DLD1 (cell line): ENCODE measurements at regions not wholly inside any gene's neighbourhood (a gene's known extent, or its start where the extent isn't known, plus 50 kb on each side); places are given as distances from the start of the nearest gene placed in this dataset.
"Not testable (repeated sequence)": the region's sequence is repeated elsewhere in the genome, so short reads cannot be mapped to it uniquely, and the experiment has no call there.

Experiments used
- in situ Hi-C: cut with HindIII; loops from 2 replicates; pipeline ENCODE4 v1.10.0; 2017; ENCODE audit warnings: low sequenced_read_pairs

- in situ Hi-C loops: no loop called here
These were observed 51.1 kb upstream of the JADE1 start for GRCh38 chr4:128758314-128758922.

DNA sequence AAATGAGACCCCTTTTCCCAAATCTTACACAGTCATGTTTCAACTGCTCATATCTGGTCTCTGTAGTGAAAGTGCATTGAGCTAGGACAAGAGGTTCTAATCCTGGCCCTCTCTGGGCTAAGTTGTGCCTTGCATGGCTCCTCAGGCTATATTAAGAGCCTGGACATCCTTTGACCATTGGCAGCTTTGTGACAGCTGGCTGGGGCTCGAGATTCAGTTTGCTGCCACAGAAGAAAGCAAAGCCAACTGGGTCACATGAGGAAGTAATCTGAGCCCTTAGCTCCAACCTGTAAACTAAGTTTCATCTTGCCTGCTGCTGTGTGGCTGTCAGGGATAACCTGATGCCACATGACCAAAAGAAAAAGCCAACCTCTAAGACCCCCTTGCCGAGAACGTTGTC is 51.8 kb upstream of the JADE1 start:
- in situ Hi-C loops: no loop called here

GRCh38 chr4:128751354-128751753 is 58.1 kb upstream of the JADE1 start:
- in situ Hi-C loops: no loop called here

GRCh38 chr4:128741748-128742147 is 67.8 kb upstream of the JADE1 start:
- in situ Hi-C loops: not testable (repeated sequence)

DNA sequence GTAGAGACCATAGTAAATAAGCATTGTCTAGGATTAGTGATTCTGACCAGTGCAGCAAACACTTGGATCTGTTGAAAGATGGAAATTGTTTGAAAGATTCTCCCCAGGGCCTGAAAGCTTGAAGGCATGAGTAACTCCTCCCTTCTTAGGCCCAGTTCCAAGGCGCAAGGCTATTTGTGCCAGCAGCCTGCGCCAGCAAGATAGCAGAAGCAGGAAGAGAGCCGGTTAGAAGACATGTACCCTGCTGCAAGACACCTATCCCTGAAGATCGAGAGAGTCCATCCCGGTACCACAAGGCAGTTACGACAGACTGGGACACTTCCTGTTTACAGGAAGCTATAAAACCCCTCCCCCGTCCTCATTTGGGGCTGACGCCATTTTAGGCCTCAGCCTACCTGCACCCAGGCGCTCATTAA is 72.4 kb upstream of the JADE1 start:
- in situ Hi-C loops: no loop called here

- in situ Hi-C loops: no loop called here
These were observed 73.8 kb upstream of the JADE1 start for GRCh38 chr4:128735714-128736113.

GRCh38 chr4:128728190-128728589 is 81.3 kb upstream of the JADE1 start:
- in situ Hi-C loops: no loop called here

DNA sequence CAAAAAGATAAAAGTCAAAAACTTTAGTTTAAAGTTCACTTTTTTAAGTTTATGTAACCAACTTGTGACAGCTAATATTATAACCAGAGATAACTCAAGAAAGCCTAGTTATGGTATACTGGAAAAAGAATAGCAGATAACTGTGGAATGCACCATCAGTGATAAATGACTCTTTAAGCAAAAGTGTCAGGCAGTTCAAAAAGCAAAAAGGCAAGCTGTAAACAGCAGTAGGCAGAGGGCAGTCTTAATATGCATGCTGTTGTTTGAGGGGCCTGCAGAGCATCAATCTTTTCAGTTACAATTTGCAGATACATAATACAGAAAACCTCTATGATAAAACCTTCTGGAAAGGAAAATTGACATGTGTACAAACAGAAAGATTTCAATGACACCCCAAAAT is 81.8 kb upstream of the JADE1 start:
- in situ Hi-C loops: no loop called here

- in situ Hi-C loops: no loop called here
These were observed 84.0 kb upstream of the JADE1 start for GRCh38 chr4:128725405-128726055.

DNA sequence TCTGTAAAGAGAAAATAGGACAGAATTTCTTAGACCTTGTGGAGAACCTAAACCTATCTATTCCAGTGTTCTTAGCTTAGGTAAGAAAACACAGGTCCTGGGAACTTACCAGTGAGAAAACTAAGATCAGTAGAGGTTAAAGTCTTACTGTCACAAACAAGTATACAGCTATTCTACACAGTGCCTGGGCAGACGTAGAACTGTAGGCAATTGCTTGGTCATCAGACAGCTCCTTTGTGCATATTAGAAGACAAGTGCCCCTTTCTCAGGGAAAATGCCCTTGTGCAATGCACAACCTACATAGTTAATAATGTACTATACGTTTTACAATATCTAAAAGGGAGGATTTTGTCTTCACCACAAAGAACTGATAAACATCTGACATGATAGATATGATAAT is 86.6 kb upstream of the JADE1 start:
- in situ Hi-C loops: no loop called here

DNA sequence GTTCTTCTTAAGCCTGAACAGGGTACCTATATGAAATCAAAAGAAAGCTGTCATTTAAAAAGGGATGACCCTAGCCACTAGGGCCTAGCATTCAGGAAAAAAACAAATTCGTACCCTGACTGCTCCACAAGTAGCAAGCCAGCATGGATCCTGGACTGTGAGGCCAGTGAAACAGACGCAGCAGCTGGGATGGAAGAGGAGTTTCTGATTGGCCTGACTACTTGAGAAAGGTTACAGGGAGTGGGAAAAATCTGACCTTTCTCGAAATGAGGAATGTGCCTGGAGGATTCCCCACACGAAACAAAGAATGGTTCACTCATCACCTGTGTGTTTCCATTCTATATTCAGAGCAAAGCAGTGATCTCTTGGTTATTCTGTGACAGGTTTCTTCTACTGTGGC is 87.6 kb upstream of the JADE1 start:
- in situ Hi-C loops: no loop called here

- in situ Hi-C loops: no loop called here
These were observed 89.2 kb upstream of the JADE1 start for GRCh38 chr4:128720270-128720669.

DNA sequence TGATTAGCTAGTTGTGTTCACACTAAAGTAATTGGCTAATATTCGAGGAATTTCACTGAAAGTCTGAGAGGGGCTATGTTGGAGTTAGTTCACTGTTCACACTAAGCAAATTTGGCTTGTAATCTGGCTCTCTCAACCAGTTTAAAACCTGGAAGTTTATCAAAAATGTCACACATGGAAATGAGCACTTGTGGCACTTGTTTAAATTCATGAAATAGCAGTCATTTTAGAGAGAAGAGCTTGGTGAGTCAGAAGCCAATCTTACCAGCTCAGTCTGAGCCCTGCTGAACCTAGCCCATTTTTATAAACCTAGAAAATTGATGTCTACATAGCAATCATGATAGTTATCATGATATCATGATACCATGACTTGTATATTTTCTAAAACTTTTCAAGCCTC is 90.7 kb upstream of the JADE1 start:
- in situ Hi-C loops: no loop called here

GRCh38 chr4:128716338-128716737 is 93.2 kb upstream of the JADE1 start:
- in situ Hi-C loops: no loop called here

GRCh38 chr4:128715616-128716015 is 93.9 kb upstream of the JADE1 start:
- in situ Hi-C loops: no loop called here

DNA sequence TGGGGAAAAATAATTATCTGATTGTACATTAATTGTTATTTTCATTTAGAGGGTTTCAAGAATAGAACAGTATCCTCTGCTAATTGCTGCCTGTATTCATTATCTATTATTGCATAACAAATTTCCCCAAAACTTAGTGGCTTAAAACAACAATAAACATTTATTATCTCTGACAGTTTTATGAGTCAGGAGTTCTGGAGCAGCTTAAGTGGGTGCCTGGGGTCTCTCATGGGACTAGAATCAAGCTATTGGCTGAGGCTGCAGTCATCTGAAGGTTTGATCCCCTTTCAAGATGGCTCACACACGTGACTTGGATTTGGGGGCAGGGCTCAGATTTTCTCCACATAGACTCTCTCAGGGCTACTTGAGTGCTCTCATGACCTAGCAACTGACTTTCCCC is 98.1 kb upstream of the JADE1 start:
- in situ Hi-C loops: loop anchor here (5.0 kb wide), 1 partner anchor 56 kb away; no protein-coding TSS in a partner anchor

- in situ Hi-C loops: no loop called here
These were observed 100.2 kb upstream of the JADE1 start for GRCh38 chr4:128709268-128709667.

DNA sequence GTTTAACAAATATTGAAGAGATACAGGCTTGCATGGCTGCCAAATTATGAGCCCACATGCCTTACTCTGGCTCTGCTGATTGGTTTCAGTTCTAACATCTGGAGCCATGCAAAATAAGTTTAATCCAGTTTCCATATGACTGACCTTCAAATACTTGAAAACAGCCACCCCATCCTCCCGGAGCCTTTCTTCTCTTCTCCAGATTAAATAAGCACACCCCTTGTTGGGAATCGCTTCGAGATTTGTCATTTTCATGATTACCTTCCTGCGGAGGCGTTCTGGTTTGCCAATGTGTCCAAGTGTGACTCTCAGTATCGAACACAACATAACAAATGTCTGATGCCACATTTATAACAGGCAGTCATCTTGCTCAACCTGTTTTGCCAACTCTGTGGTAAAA is 101.6 kb upstream of the JADE1 start:
- in situ Hi-C loops: no loop called here

DNA sequence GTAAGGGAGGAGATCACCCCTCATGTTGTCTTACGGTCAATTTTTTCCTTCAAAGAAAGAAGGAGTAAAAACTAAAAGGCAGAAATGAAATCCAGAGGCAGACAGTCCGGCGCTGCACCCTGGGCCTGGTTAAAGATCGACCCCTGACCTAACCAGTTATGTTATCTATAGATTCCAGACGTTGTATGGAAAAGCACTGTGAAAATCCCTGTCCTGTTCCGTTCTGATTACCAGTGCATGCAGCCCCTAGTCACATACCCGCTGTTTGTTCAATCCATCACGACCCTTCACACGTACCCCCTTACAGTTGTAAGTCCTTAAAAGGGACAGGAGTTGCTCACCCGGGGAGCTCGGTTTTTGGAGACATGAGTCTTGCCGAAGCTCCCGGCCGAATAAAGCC is 105.6 kb upstream of the JADE1 start:
- in situ Hi-C loops: no loop called here

GRCh38 chr4:128700659-128701350 is 108.7 kb upstream of the JADE1 start:
- in situ Hi-C loops: no loop called here

GRCh38 chr4:128698386-128698785 is 111.1 kb upstream of the JADE1 start:
- in situ Hi-C loops: no loop called here

GRCh38 chr4:128697323-128697722 is 112.2 kb upstream of the JADE1 start:
- in situ Hi-C loops: no loop called here
